NCI-H2196 (cell line): ENCODE measurements at regions not wholly inside any gene's neighbourhood (a gene's known extent, or its start where the extent isn't known, plus 50 kb on each side); places are given as distances from the start of the nearest gene placed in this dataset.

Source experiments
- DNase-seq: peaks from one replicate; lab custom pipeline; 2025; ENCODE audit not compliant: unreplicated experiment; lab: John Stamatoyannopoulos, UW

GRCh38 chr1:62370594-62370993 is 51.4 kb upstream of the KANK4 start:
- no peak for DNase-seq

- no peak for DNase-seq
Measured at GRCh38 chr1:62371375-62371774, 52.1 kb upstream of the KANK4 start.

GRCh38 chr1:62373221-62373620 is 54.0 kb upstream of the KANK4 start:
- no peak for DNase-seq

GRCh38 chr1:62377043-62377562 is 57.9 kb upstream of the KANK4 start:
- no peak for DNase-seq

- no peak for DNase-seq
Measured at GRCh38 chr1:62380181-62380580, 56.7 kb upstream of the USP1 start.

- no peak for DNase-seq
Measured at GRCh38 chr1:62381831-62382657, 54.8 kb upstream of the USP1 start.

- DNase-seq = no peak
Measured at GRCh38 chr1:62382658-62382955, 54.2 kb upstream of the USP1 start.

- peak; percentile 88 for DNase-seq
Measured at GRCh38 chr1:62384276-62385005, 52.4 kb upstream of the USP1 start.

- no peak for DNase-seq
Measured at GRCh38 chr1:62385923-62386322, 50.9 kb upstream of the USP1 start.

- no peak for DNase-seq
Measured at GRCh38 chr1:62386351-62387121, 50.3 kb upstream of the USP1 start.
